Left renal pelvis (tissue), 4 donors: ENCODE measurements at regions not wholly inside any gene's neighbourhood (a gene's known extent, or its start where the extent isn't known, plus 50 kb on each side); places are given as distances from the start of the nearest gene placed in this dataset.

Experiments used
- DNase-seq, 4 donors: peaks; one replicate each; pipeline ENCODE4 v3.0.0-alpha.2; 2013; ENCODE audit warnings: low read depth in 4 of 4, low spot score in 3 of 4

DNA sequence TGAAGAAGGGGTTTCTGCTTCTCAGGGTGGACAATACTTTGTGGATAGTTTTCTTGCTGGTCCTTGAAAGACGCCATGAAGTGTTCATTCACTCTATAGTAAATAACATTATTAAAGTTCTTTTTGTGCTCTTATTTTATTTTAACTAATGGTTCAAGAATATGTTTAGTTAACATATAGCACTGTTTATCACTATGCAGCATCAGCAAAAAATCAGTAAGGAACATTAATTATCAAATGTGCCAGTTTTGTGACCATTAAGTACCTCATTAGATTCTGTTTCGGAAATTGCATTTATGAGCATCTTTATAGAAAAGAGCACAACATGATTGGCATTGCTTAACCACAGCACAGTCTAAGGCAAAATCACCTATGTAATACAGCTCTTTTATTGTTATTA, 385.6 kb downstream of the LMO4 start:
- DNase-seq, result no peak

GRCh38 chr1:87715052-87715451, 386.4 kb downstream of the LMO4 start:
- DNase-seq, result no peak

DNA sequence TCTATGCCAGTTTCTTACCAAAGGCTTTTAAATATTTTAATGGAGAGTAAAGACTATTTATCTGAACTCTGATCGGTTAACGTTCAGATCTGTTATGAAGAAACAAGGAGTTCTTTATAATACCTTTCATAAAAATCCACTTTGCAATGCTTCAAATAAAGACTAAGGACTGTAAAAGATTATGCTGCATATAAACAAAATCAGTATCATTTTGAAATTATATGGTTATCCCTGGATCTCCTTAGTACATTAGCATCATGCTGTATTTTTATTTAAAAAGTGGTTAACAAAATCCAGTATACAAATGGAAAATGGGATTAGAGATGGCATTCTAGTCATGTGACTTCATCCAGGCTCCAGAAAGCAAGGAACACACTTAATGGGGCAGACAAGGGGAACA, 386.8 kb downstream of the LMO4 start:
- DNase-seq, result no peak

- DNase-seq, result no peak
These were observed 388.5 kb downstream of the LMO4 start for GRCh38 chr1:87717157-87717670.

GRCh38 chr1:87718241-87718950, 389.7 kb downstream of the LMO4 start:
- DNase-seq, result no peak

DNA sequence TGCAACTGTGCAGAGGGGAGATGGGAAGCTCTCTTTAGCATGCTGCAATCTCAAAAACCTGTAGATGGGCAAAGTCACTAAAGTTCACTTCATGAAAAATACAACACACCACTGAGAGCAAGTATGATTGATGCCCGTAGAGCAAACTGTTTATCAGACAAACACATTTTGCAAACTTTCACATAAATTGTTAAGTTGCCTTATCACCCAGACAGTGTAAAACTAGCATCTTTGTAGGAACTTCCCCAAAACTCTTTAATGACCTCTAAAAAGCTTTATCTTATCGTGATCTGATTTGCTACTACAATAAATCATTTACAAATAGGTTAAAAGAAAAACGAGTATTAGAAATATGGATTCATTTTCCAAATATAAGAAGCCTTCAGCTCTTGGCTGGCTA, 391.0 kb downstream of the LMO4 start:
- no peak for DNase-seq

DNA sequence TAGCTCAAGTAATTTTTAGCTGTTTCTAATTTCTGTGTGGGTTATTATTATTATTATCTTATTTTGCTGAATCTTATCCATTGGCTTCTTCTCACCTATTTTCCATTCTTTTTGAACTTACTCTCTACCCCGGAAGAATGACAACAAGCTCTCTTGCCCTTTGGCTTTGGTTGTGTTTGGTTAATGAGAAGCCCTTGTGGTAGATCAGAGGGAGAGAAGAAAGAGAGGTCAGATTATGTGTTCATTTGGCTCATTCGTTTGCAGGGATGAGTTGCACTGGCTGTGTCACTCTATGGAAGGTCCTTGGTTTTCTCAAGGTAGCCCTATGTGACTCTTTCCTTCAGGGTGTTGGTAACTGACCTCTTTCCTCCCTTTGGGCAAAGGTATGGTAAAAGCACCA, 391.9 kb downstream of the LMO4 start:
- DNase-seq, result no peak

DNA sequence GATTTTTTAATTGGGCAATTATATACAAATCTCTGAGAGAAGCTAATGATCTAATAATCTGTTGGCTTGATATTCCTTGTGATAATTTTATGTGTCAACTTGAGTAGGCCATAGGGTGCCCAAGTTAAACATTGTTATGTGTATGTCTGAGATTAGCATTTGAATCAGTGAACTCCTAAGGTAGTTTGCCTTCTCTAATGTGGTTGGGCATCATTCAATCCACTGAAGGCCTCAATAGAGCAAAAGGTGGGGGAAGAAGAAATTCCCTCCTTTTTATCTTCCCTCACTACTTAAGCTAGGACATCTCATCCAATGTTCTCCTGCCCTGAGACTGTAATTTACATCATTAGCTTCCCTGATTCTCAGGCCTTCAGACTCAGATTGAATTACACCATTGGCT, 394.5 kb downstream of the LMO4 start:
- DNase-seq, result no peak

GRCh38 chr1:87728169-87728568, 399.5 kb downstream of the LMO4 start:
- DNase-seq, result no peak

DNA sequence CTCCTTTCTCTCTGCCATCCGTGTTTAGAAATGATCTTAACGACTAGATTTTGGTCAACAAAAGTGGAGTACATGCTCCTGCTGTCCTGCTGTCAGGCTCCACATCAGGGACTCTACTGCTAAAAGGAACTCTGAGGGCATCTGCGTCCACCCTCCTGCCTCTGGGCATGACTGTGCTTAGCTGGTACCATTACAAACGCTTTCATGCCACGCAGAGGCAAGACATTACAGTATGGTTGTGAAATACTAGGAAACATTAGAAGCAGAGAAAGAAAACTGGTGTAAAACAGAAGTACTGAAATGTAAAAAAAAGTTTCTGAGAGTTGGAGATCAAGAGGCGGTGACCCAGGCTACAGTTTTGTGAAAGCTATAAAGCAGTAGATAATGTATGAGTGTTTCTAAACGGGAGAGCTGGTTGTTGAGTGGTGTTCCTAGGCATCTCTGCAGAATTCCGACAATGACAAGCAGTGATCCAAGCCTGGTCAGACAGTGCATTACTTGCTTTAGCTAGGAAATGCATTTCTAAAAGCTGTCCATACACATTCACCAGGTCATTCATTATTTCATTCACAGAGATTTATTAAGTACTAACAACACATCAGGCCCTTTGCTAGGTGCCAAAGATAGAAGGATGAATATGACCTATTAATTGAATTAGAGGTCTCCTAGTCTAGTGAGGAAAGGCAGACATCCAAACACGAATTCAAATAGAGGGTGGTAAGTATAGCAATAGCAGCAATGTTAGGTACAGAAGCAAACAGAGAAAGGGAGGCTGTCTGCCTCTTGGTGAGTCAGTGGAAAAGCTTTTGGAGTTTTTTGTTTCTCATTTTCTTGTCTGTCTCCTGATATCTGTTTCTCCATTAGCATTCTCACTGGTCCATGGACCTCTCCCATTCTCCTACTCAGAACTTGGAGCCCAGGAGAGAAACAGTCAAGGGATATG, 401.9 kb downstream of the LMO4 start:
- DNase-seq, result no peak

GRCh38 chr1:87733386-87733785, 404.7 kb downstream of the LMO4 start:
- DNase-seq, result no peak

- no peak for DNase-seq
These were observed 407.1 kb downstream of the LMO4 start for GRCh38 chr1:87735750-87736149.

DNA sequence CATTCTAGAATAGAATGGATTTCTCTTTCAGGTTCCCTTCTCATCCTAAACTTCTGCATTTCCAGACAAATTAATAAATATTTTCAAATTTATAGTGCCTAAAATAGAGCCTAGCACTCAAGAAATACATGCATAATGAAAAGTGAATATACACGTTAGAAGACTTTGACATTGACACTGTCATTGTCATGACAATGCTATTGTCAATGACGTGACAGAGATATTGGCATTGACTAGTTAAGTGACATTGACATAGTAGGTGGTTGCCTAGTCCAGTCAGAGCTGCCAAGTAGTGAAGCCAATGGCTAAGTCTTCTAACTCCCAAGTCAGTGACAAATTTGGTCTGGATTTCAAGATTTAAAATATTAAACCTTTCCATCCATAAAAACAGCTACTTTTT, 410.5 kb downstream of the LMO4 start:
- DNase-seq, result no peak

- DNase-seq, result no peak
These were observed 411.0 kb downstream of the LMO4 start for GRCh38 chr1:87739704-87740103.

DNA sequence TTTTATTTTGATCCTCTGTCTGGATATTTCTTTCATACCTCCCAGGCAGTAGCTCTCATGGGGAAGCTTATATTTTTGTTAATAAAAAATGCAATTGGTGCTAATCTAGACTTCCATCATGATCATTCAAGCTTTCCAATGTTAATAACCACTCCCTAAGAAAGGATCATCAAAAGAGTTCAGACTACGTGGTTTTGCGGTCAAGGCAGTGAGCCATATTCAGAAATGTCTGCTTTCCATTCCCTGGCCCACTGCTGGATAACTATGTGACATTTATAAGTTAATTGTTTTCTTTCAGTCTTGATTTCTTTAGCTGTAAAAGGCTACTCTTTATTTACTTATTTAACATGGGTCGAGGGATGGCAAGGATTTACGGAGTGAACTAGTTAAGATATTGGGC, 414.6 kb downstream of the LMO4 start:
- no peak for DNase-seq

DNA sequence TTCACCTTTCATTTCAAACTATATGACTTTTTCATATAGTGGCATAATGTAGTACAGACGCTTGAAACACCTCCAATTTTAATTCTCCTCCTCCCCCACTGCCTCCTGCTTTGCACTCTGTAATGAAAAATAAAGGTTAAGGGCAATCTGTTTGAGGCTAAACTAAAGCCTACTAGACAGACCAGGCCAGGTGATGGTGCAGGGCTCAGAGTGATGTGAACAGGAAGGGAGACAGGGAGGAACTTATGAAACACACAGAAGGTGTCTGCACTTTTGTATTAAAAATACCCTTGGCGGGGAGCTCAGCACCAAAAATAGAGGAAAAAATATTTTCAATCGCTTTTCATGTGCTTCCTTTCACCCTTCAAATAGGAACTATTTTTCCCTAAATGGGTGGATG, 415.4 kb downstream of the LMO4 start:
- no peak for DNase-seq

GRCh38 chr1:87744763-87745162, 416.1 kb downstream of the LMO4 start:
- no peak for DNase-seq

- no peak for DNase-seq
These were observed 424.7 kb downstream of the LMO4 start for GRCh38 chr1:87753366-87753765.

DNA sequence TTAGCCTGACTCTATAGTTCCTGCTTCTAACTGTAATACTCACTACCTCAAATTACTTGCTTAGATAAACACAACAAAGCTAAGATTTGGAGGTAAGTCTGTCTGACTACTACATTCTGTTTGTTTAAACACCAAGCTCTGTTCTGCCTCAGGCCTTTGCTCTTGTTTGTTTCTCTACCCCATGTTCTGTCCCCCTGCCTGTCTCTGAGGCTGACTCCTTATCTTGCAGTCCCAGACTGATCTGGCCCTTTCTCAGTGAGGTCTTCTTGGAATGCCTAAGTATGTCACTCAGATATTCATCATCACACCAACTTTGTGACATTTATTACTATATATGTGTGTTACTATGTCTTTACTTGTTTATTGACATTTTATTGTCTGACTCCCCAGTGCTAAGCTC, 425.5 kb downstream of the LMO4 start:
- no peak for DNase-seq

DNA sequence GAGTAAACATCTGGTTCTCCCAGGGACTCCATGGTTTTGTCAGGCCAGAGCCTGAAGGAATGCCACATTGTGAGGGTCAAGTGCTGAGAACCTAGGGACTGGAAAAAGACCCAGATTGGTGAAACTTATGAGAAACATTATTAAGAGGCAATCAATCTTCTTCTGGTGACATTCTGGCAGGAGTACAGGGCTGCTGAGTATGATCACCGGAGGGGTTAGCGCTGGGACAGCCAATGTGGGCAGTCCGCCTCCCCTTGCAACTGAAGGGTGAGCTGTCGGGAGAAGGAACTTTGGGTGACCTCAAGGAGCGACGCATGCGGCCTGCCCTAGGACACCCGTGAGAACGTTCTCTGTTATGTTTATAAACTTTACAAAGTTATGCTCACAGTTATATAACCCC, 429.0 kb downstream of the LMO4 start:
- peak in 2 of 4 donors; percentile 12 to 17 for DNase-seq

- no peak for DNase-seq
These were observed 430.9 kb downstream of the LMO4 start for GRCh38 chr1:87759421-87760087.
